NCI-H128 (cell line): ENCODE measurements at regions not wholly inside any gene's neighbourhood (a gene's known extent, or its start where the extent isn't known, plus 50 kb on each side); places are given as distances from the start of the nearest gene placed in this dataset.

Source experiments
- DNase-seq: peaks from one replicate; lab custom pipeline; 2025; ENCODE audit not compliant: unreplicated experiment; lab: John Stamatoyannopoulos, UW

GRCh38 chr1:98084188-98084587 is 163.4 kb upstream of the DPYD start:
- no peak for DNase-seq

- DNase-seq, result no peak
These were observed 161.1 kb upstream of the DPYD start for GRCh38 chr1:98081944-98082343.

GRCh38 chr1:98078596-98078995 is 157.8 kb upstream of the DPYD start:
- no peak for DNase-seq

GRCh38 chr1:98077691-98078090 is 156.9 kb upstream of the DPYD start:
- DNase-seq, result no peak

GRCh38 chr1:98075626-98076025 is 154.8 kb upstream of the DPYD start:
- no peak for DNase-seq

- DNase-seq, result no peak
These were observed 153.0 kb upstream of the DPYD start for GRCh38 chr1:98073823-98074222.

- DNase-seq, result no peak
These were observed 152.3 kb upstream of the DPYD start for GRCh38 chr1:98073106-98073505.

- no peak for DNase-seq
These were observed 151.2 kb upstream of the DPYD start for GRCh38 chr1:98072047-98072446.

- DNase-seq, result no peak
These were observed 147.2 kb upstream of the DPYD start for GRCh38 chr1:98068016-98068415.

- no peak for DNase-seq
These were observed 146.1 kb upstream of the DPYD start for GRCh38 chr1:98066911-98067310.

- no peak for DNase-seq
These were observed 138.8 kb upstream of the DPYD start for GRCh38 chr1:98059620-98060019.

GRCh38 chr1:98058676-98059075 is 137.8 kb upstream of the DPYD start:
- DNase-seq, result no peak

GRCh38 chr1:98057236-98057910 is 136.5 kb upstream of the DPYD start:
- no peak for DNase-seq

- no peak for DNase-seq
These were observed 135.9 kb upstream of the DPYD start for GRCh38 chr1:98056781-98057180.

- DNase-seq, result no peak
These were observed 134.6 kb upstream of the DPYD start for GRCh38 chr1:98055457-98055856.

GRCh38 chr1:98054786-98055185 is 134.0 kb upstream of the DPYD start:
- no peak for DNase-seq

GRCh38 chr1:98054367-98054701 is 133.5 kb upstream of the DPYD start:
- no peak for DNase-seq

GRCh38 chr1:98053471-98054366 is 132.9 kb upstream of the DPYD start:
- DNase-seq, result no peak

- peak; percentile 39 for DNase-seq
These were observed 130.3 kb upstream of the DPYD start for GRCh38 chr1:98051065-98051675.

- no peak for DNase-seq
These were observed 128.7 kb upstream of the DPYD start for GRCh38 chr1:98049370-98050135.

- no peak for DNase-seq
These were observed 128.0 kb upstream of the DPYD start for GRCh38 chr1:98048751-98049325.
